NCI-H226 (cell line): ENCODE measurements at regions not wholly inside any gene's neighbourhood (a gene's known extent, or its start where the extent isn't known, plus 50 kb on each side); places are given as distances from the start of the nearest gene placed in this dataset.
A peak's percentile ranks its signal among the peaks of the same experiment; 100 is the strongest.
"Not testable (repeated sequence)": the region's sequence is repeated elsewhere in the genome, so short reads cannot be mapped to it uniquely, and the experiment has no call there.

Source experiments
- DNase-seq: peaks from one replicate; pipeline ENCODE4 v3.0.0-alpha.2; 2015

- DNase-seq: no peak
Observed at GRCh38 chr7:91717681-91718470, 162.6 kb downstream of the MTERF1 start.

GRCh38 chr7:91719008-91719407, 161.5 kb downstream of the MTERF1 start:
- no peak for DNase-seq

DNA sequence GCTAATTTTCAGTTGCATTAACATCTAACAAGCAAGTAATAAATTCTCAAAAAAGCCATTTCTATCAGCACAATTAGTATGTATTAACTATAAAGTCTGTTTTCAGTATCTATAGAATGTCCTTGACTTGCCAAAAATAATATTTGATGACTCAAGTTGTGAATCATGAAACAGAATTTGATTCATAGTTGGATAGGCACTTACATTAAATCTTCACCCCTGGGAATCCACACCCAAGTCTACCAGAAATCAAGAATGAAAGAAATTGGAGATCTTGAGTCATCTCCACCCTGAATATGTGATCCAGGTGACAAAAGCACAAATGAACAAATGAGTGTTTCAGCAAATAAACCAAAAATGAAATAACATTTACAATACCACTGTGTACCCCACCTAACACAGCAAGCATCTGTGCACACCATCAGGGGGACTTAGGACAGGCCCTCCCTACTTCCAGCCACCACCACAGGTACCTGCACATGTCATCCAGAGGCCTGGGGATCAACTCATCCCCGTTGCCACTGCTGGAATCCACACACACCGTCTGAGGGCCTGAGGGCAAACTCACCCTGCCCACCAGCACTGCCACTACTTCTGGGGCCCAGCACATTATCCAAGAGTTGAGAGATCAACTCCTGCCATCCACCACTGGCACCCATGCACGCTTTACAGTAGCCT, 160.1 kb downstream of the MTERF1 start:
- peak; percentile 48 for DNase-seq

DNA sequence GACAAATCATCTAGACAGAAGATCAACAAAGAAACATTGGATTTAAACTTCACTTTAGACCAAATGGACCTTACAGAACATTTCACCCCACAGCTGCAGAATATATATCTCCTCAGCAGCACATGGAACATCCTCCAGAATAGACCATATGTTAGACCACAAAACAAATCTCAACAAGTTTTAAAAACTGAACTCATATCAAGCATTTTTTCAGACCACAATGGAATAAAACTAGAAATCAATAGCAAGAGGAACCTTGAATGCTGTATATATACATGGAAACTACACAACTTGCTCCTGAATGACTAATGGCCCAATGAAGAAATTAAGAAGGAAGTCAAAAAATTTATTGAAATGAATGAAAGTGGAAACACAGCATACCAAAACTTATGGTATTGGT, 157.7 kb downstream of the MTERF1 start:
- DNase-seq: no peak

- not testable (repeated sequence) for DNase-seq
Observed at GRCh38 chr7:91729046-91729445, 151.5 kb downstream of the MTERF1 start.

- no peak for DNase-seq
Observed at GRCh38 chr7:91731976-91732375, 148.5 kb downstream of the MTERF1 start.

DNA sequence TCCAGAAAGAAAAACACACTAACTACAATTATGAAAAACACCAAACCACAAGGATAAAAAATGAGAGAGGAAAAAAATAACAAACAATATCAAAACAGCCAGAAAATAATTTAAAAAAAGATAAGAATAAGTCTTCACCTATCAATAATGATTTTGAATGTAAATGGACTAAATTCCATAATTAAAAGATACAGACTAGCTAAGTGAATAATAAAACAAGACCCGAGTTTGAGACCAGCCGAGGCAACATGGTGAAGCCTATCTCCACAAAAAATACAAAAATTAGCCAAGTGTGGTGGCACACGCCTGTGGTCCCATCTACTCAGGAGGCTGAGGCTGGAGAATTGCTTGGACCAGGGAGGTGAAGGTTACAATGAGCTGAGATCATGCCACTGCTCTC, 131.1 kb downstream of the MTERF1 start:
- DNase-seq: no peak

- no peak for DNase-seq
Observed at GRCh38 chr7:91750091-91750490, 130.4 kb downstream of the MTERF1 start.

DNA sequence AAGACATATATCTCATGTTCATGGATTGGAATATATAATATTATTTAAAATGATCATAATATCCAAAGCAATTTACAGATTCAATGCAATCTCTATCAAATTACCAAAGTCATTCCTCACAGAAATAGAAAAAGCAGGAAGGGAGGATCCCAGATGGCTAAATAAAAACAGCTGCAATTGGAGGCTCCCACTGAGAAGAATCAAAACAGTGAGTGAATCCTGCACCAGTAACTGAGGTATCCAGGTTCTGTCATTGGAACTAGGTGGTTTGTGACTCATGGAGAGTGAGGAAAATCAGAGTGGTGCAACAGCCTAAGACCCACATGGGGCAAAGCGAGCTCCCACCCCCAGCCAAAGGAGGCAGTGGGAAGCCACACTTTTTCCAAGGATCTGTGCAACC, 128.4 kb downstream of the MTERF1 start:
- no peak for DNase-seq

DNA sequence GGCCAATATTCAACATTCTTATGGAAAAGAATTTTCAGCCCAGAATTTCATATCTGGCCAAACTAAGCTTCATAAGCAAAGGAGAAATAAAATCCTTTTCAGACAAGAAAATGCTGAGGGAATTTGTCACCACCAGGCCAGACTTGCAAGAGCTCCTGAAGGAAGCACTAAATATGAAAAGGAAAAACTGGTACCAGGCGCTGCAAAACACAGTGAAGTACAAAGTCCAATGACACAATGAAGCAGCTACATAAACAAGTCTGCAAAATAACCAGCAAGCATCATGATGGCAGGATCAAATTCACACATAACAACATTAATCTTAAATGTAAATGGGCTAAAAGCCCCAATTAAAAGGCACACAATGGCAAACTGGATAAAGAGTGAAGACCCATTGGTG, 126.2 kb downstream of the MTERF1 start:
- DNase-seq: not testable (repeated sequence)

- not testable (repeated sequence) for DNase-seq
Observed at GRCh38 chr7:91755121-91755520, 125.4 kb downstream of the MTERF1 start.

- no peak for DNase-seq
Observed at GRCh38 chr7:91759205-91759863, 121.2 kb downstream of the MTERF1 start.

GRCh38 chr7:91767820-91768219, 112.7 kb downstream of the MTERF1 start:
- DNase-seq: no peak

DNA sequence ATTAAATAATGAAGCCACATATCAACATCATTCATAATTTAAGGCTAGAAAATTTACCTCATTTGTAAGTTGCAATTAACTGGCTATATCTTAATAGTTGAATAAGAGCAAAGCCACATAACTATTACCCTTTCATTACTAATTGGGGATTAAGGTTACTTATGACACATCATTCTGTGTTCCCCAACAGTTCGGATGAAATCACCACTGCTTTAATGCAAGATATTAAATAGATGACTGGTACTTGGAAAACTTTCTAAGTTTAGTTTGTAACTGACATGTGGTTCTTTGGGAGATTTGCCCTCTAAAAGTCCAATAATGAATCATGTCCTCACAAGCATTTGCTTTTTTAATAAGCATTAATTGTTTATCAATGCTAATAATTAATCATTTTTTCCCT, 109.1 kb downstream of the MTERF1 start:
- DNase-seq: peak; percentile 11

DNA sequence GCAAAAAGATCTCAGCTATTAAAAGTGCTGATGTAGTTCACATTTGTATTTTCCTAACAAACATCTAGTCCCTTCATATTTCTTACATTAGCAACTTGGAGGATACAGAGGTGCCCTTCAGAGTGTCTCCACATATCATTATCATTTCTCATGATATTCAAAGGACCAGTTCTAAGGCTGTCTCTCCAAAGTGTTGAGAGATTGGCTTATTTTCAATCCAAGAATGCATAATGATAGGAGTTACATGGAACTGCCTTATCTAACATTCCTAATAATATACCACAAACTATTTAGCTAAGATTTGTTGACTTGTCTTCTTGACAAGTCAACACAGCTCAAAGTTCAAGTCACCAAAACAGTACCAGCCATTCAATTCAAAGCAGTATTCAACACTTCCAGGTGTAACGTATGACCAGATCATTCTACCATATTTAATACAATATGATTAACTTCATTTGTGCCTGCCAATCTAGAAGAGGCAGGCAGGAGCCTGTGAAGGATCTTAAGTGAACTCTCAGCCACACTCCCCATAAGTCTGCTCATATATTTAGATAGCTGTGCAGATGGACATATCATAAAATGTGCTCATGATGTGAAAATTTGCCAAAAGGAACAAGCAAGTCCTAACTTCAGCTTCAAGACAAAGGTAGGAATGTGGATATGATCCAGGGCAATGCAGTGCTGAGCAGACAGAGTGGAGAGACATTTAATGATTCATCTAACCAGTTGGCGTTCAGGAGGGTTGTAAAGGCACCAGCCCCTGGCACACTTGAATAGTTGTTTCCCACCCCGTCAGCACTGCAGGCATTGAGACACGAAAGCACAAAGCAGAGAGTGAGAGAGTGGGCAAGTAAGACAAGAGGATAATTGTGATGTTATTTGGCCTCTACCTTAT, 108.3 kb downstream of the MTERF1 start:
- DNase-seq: peak; percentile 62

DNA sequence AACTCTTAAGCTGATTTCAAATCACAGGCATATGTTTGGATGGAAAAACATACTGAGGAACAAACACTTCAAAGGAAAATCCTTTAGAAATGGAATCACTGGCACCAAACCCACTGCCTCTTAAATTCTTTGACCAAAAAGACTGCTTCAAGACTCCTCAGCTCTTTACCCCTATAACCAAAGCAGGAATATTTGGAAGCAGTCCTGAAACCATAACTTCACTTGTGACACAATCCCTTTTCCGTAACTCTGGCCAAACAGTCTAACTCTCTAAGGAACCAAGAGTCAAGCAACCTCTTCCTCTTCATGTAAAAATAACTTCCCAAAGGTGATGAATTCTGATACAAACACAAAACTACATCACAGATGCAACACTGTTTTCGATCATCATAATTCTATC, 104.3 kb downstream of the MTERF1 start:
- DNase-seq: no peak

GRCh38 chr7:91777522-91777921, 103.0 kb downstream of the MTERF1 start:
- no peak for DNase-seq

DNA sequence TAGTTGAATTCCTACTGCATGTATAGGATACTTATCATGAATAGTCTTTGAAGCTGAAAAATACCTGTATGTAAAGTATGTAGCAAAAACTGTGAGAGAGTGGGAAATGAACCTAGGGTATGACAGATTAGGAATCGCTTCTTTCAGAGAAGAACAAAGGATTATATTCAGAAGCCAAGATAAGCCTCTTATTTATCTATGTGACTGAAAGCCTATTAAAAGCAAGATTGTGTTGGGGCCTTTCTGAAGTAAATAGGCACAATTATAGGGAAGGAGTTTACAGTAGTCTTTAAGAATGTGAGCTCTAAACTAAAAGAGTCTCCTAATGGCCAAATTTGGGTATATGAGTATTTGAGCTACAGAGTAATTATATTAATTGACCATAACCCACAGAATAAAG, 102.1 kb downstream of the MTERF1 start:
- DNase-seq: no peak

GRCh38 chr7:91780521-91780920, 100.0 kb downstream of the MTERF1 start:
- DNase-seq: no peak

DNA sequence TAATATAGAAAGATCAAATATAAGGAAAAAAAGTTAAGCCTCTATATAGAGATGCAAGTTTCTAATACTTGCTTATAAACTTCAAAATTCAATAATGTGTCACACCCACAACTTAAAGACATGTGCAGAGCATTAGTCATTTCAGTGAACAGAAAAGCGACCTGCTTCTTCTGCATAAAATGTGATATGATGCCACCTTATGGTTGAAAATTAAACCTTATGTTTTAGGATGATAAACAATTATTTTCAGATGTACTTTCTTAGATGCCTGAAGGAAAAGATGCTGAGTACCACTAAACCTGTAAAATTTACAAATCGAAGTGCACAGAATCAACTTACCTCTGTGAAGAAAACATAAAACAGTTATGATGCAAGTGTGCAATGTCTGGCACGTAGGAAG, 96.0 kb downstream of the MTERF1 start:
- DNase-seq: peak; percentile 6

- no peak for DNase-seq
Observed at GRCh38 chr7:91787931-91788330, 92.6 kb downstream of the MTERF1 start.

GRCh38 chr7:91789086-91789485, 91.4 kb downstream of the MTERF1 start:
- DNase-seq: no peak

DNA sequence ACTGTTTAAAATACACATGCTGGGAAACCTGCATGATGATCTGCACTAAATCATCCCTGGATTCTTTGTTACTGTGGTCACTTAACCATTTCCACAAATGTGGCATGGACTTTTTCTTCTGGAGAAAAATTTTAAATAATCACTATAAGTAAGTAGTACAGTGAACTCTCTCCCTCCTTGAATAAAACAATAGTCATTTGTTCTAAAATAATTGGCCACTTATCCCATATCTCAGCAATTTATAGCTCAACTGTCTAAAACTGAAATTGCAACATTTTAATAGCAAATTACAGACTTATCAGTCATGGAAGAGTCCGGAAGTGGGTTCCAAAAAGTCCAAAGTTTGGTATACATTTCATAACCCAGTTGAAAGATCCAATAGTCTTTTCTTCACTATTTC, 90.9 kb downstream of the MTERF1 start:
- no peak for DNase-seq
